ENCODE measurements at regions not wholly inside any gene's neighbourhood (a gene's known extent, or its start where the extent isn't known, plus 50 kb on each side); places are given as distances from the start of the nearest gene placed in this dataset.

- no peak overlapping the region for H3K4me3 ChIP-seq
- no peak for DNase-seq (ENCODE audit: low spot score in 2 of 2)
- intact Hi-C loops (cut with DNase I; ENCODE audit: low total_unique reads) = no loop called here
- H3K36me3 ChIP-seq = no peaks in the 10 kb centered on the region
- no peaks in the 10 kb centered on the region for H3K4me1 ChIP-seq
- H3K27me3 ChIP-seq = no peaks in the 10 kb centered on the region
- no peaks in the 10 kb centered on the region for H3K9me3 ChIP-seq
- no peak overlapping the region for H3K27ac ChIP-seq
- TF ChIP-seq CTCF (IDR thresholded peaks at IDR 0.05) (no peak), POLR2A (IDR thresholded peaks at IDR 0.05) (no peak), POLR2AphosphoS5 (IDR thresholded peaks at IDR 0.05) (no peak)
These were observed 146.1 kb downstream of the MEX3B start for GRCh38 chr15:81899730-81900129.

GRCh38 chr15:81899024-81899423 lies 146.8 kb downstream of the MEX3B start:
- H3K27ac ChIP-seq = no peak overlapping the region
- intact Hi-C loops (cut with DNase I; ENCODE audit: low total_unique reads) = no loop called here

GRCh38 chr15:81897057-81897677 lies 148.7 kb downstream of the MEX3B start:
- no peaks in the 10 kb centered on the region for H3K4me1 ChIP-seq
- H3K9me3 ChIP-seq = no peaks in the 10 kb centered on the region
- TF ChIP-seq POLR2AphosphoS5 (IDR thresholded peaks at IDR 0.05) = no peak
- no peak for TF ChIP-seq POLR2A (IDR thresholded peaks at IDR 0.05)
- TF ChIP-seq CTCF (IDR thresholded peaks at IDR 0.05) = no peak
- DNase-seq (ENCODE audit: low spot score in 2 of 2) = no peak
- intact Hi-C loops (cut with DNase I; ENCODE audit: low total_unique reads) = no loop called here
- no peaks in the 10 kb centered on the region for H3K36me3 ChIP-seq
- no peaks in the 10 kb centered on the region for H3K27me3 ChIP-seq
- H3K4me3 ChIP-seq = no peak overlapping the region
- no peak overlapping the region for H3K27ac ChIP-seq

More at GRCh38 chr15:81899024-81899423, 146.8 kb downstream of the MEX3B start:
- Histone ChIP-seq H3K9me3 (no peaks in the 10 kb centered on the region), H3K4me3 (no peak overlapping the region), H3K27me3 (no peaks in the 10 kb centered on the region), H3K4me1 (no peaks in the 10 kb centered on the region), H3K36me3 (no peaks in the 10 kb centered on the region)
- no peak for DNase-seq (ENCODE audit: low spot score in 2 of 2)
- TF ChIP-seq POLR2AphosphoS5 (IDR thresholded peaks at IDR 0.05) (no peak), POLR2A (IDR thresholded peaks at IDR 0.05) (no peak), CTCF (IDR thresholded peaks at IDR 0.05) (no peak)

GRCh38 chr15:81896356-81896755 lies 149.5 kb downstream of the MEX3B start:
- Histone ChIP-seq H3K27me3 (no peaks in the 10 kb centered on the region), H3K4me1 (no peaks in the 10 kb centered on the region), H3K36me3 (no peaks in the 10 kb centered on the region), H3K9me3 (no peaks in the 10 kb centered on the region), H3K27ac (no peak overlapping the region), H3K4me3 (no peak overlapping the region)
- DNase-seq (ENCODE audit: low spot score in 2 of 2) = no peak
- intact Hi-C loops (cut with DNase I; ENCODE audit: low total_unique reads) = no loop called here
- TF ChIP-seq CTCF (IDR thresholded peaks at IDR 0.05) (no peak), POLR2AphosphoS5 (IDR thresholded peaks at IDR 0.05) (no peak), POLR2A (IDR thresholded peaks at IDR 0.05) (no peak)

- Histone ChIP-seq H3K4me3 (no peak overlapping the region), H3K27me3 (no peaks in the 10 kb centered on the region), H3K36me3 (no peaks in the 10 kb centered on the region), H3K27ac (no peak overlapping the region), H3K9me3 (no peaks in the 10 kb centered on the region), H3K4me1 (no peaks in the 10 kb centered on the region)
- no peak for DNase-seq (ENCODE audit: low spot score in 2 of 2)
- intact Hi-C loops (cut with DNase I; ENCODE audit: low total_unique reads) = no loop called here
- TF ChIP-seq POLR2AphosphoS5 (IDR thresholded peaks at IDR 0.05) (no peak), POLR2A (IDR thresholded peaks at IDR 0.05) (no peak), CTCF (IDR thresholded peaks at IDR 0.05) (no peak)
These were observed 150.1 kb downstream of the MEX3B start for GRCh38 chr15:81895723-81896122.

Data from breast epithelium (tissue), 4 donors.